ENCODE measurements at regions not wholly inside any gene's neighbourhood (a gene's known extent, or its start where the extent isn't known, plus 50 kb on each side); places are given as distances from the start of the nearest gene placed in this dataset.

DNA sequence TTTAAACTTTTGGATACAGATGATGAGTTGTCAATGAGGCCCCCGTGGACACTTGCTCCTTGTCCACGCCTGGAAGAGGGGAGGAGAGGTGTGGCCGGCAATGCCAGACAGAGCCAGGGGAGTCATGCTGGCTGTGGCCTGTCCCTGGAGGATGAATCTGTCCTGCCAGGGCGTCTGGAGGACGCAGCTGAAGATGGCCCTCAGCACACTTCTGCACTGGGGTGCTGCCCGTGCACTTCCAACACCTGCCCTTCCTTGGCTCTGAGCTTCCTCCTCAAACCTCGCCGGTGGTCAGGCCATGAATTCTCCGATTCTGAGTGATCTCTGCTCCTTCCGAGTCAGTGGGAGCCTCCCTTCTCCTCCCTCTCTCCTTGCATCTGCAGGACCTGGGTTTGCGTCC lies 56.4 kb downstream of the KCNF1 start:
- ATAC-seq: no peak
- TF ChIP-seq, protein P1, sequence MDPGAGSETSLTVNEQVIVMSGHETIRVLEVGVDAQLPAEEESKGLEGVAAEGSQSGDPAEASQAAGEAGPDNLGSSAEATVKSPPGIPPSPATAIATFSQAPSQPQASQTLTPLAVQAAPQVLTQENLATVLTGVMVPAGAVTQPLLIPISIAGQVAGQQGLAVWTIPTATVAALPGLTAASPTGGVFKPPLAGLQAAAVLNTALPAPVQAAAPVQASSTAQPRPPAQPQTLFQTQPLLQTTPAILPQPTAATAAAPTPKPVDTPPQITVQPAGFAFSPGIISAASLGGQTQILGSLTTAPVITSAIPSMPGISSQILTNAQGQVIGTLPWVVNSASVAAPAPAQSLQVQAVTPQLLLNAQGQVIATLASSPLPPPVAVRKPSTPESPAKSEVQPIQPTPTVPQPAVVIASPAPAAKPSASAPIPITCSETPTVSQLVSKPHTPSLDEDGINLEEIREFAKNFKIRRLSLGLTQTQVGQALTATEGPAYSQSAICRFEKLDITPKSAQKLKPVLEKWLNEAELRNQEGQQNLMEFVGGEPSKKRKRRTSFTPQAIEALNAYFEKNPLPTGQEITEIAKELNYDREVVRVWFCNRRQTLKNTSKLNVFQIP (CRISPR knock-in tag; IDR thresholded peaks at IDR 0.05; ENCODE audit: borderline replicate concordance, low read depth): no peak
- TF ChIP-seq GLIS3 (CRISPR knock-in tag; IDR thresholded peaks at IDR 0.05) (no peak), RARB (CRISPR knock-in tag; IDR thresholded peaks at IDR 0.05) (no peak), ZC3H10 (CRISPR knock-in tag; IDR thresholded peaks at IDR 0.05) (no peak), ARNTL (CRISPR knock-in tag; IDR thresholded peaks at IDR 0.05; ENCODE audit: borderline replicate concordance, low read depth) (no peak), ZNF8 (CRISPR knock-in tag; IDR thresholded peaks at IDR 0.05) (no peak), TOX (CRISPR knock-in tag; IDR thresholded peaks at IDR 0.05; ENCODE audit: borderline replicate concordance) (no peak), CSDC2 (CRISPR knock-in tag; IDR thresholded peaks at IDR 0.05) (no peak), SNAI2 (CRISPR knock-in tag; IDR thresholded peaks at IDR 0.05) (no peak), TCF4 (CRISPR knock-in tag; IDR thresholded peaks at IDR 0.05; ENCODE audit: borderline replicate concordance) (no peak), ZNF565 (CRISPR knock-in tag; conservative IDR thresholded peaks at IDR 0.05; ENCODE audit: low read depth) (no peak), OSR1 (CRISPR knock-in tag; IDR thresholded peaks at IDR 0.05) (no peak), ZNF70 (CRISPR knock-in tag; IDR thresholded peaks at IDR 0.05) (no peak), ISL1 (CRISPR knock-in tag; IDR thresholded peaks at IDR 0.05) (no peak)
- TF ChIP-seq, protein P2, sequence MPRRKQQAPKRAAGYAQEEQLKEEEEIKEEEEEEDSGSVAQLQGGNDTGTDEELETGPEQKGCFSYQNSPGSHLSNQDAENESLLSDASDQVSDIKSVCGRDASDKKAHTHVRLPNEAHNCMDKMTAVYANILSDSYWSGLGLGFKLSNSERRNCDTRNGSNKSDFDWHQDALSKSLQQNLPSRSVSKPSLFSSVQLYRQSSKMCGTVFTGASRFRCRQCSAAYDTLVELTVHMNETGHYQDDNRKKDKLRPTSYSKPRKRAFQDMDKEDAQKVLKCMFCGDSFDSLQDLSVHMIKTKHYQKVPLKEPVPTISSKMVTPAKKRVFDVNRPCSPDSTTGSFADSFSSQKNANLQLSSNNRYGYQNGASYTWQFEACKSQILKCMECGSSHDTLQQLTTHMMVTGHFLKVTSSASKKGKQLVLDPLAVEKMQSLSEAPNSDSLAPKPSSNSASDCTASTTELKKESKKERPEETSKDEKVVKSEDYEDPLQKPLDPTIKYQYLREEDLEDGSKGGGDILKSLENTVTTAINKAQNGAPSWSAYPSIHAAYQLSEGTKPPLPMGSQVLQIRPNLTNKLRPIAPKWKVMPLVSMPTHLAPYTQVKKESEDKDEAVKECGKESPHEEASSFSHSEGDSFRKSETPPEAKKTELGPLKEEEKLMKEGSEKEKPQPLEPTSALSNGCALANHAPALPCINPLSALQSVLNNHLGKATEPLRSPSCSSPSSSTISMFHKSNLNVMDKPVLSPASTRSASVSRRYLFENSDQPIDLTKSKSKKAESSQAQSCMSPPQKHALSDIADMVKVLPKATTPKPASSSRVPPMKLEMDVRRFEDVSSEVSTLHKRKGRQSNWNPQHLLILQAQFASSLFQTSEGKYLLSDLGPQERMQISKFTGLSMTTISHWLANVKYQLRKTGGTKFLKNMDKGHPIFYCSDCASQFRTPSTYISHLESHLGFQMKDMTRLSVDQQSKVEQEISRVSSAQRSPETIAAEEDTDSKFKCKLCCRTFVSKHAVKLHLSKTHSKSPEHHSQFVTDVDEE (CRISPR knock-in tag; IDR thresholded peaks at IDR 0.05): no peak
- TF ChIP-seq, protein P3, sequence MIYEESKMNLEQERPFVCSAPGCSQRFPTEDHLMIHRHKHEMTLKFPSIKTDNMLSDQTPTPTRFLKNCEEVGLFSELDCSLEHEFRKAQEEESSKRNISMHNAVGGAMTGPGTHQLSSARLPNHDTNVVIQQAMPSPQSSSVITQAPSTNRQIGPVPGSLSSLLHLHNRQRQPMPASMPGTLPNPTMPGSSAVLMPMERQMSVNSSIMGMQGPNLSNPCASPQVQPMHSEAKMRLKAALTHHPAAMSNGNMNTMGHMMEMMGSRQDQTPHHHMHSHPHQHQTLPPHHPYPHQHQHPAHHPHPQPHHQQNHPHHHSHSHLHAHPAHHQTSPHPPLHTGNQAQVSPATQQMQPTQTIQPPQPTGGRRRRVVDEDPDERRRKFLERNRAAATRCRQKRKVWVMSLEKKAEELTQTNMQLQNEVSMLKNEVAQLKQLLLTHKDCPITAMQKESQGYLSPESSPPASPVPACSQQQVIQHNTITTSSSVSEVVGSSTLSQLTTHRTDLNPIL (CRISPR knock-in tag; IDR thresholded peaks at IDR 0.05; ENCODE audit: low read depth): no peak

DNA sequence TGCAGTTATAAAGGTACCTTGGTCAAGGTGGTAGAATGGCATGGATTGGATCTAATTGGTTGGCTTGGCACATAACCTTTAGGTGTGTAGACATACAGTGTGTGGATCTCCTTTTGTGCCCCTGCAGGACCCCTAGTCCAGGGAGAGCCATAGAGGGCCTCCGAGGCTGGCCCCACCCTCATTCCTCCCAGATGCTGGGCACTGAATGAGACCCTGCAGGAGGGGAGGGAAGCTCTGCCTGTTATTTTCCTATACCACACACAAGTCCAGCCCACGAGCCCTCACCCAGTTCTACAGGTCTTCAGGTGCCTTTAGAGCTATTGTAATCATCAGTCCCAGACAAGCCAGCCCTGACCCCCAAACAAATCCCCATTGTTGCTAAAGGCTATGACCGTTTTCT lies 58.9 kb downstream of the KCNF1 start:
- TF ChIP-seq PPARA (CRISPR knock-in tag; IDR thresholded peaks at IDR 0.05; ENCODE audit: borderline replicate concordance) (no peak), CSDC2 (CRISPR knock-in tag; IDR thresholded peaks at IDR 0.05) (no peak), TOX (CRISPR knock-in tag; IDR thresholded peaks at IDR 0.05; ENCODE audit: borderline replicate concordance) (no peak), GLIS3 (CRISPR knock-in tag; IDR thresholded peaks at IDR 0.05) (no peak)
- TF ChIP-seq, protein P3 (CRISPR knock-in tag; IDR thresholded peaks at IDR 0.05; ENCODE audit: low read depth): no peak
- no peak for ATAC-seq

DNA sequence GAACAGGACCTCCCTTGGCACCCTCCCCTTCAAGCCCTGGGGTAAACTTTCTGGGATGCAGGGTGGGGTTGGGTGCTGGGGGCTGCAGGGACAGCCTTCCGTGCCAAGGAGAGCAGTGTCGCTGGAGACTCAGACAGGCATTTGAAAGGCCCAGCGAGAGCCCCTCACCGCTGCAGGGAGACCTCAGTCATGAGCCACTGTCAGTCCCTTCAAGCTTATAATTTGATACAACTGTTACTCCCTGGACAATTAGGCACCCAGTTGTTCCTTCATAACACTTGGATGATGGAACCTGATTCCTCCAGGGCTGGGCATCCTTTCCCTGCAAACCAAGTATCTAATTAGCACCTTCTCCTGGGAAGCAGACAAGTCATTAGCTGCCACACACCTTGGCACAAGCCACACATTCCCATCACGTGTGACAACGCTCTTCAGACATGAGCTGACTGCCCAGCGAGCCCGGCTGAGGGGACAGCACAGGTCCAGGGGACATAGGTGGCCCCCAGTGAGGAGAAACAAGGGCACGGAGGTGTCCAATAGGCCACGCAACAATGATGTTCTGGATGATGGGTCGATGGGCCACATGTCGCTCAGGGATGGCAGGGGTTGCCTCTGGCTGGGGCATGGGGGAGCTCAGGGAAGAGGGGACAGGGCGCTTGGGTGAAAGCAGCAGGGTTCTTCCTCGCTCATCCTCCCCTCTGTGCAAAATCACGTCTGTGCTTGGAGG lies 59.6 kb downstream of the KCNF1 start:
- no peak for ATAC-seq
- TF ChIP-seq ARNTL (CRISPR knock-in tag; IDR thresholded peaks at IDR 0.05; ENCODE audit: borderline replicate concordance, low read depth) (no peak), BACH2 (CRISPR knock-in tag; IDR thresholded peaks at IDR 0.05; ENCODE audit: borderline replicate concordance) (no peak), ESRRG (CRISPR knock-in tag; IDR thresholded peaks at IDR 0.05) (no peak), SNAI2 (CRISPR knock-in tag; IDR thresholded peaks at IDR 0.05) (no peak), ZFP30 (CRISPR knock-in tag; IDR thresholded peaks at IDR 0.05) (no peak), TOX (CRISPR knock-in tag; IDR thresholded peaks at IDR 0.05; ENCODE audit: borderline replicate concordance) (no peak), ZC3H10 (CRISPR knock-in tag; IDR thresholded peaks at IDR 0.05) (no peak), OSR1 (CRISPR knock-in tag; IDR thresholded peaks at IDR 0.05) (no peak), ZFP3 (CRISPR knock-in tag; IDR thresholded peaks at IDR 0.05) (no peak), RARB (CRISPR knock-in tag; IDR thresholded peaks at IDR 0.05) (no peak)
- TF ChIP-seq, protein P4, sequence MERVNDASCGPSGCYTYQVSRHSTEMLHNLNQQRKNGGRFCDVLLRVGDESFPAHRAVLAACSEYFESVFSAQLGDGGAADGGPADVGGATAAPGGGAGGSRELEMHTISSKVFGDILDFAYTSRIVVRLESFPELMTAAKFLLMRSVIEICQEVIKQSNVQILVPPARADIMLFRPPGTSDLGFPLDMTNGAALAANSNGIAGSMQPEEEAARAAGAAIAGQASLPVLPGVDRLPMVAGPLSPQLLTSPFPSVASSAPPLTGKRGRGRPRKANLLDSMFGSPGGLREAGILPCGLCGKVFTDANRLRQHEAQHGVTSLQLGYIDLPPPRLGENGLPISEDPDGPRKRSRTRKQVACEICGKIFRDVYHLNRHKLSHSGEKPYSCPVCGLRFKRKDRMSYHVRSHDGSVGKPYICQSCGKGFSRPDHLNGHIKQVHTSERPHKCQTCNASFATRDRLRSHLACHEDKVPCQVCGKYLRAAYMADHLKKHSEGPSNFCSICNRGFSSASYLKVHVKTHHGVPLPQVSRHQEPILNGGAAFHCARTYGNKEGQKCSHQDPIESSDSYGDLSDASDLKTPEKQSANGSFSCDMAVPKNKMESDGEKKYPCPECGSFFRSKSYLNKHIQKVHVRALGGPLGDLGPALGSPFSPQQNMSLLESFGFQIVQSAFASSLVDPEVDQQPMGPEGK (CRISPR knock-in tag; IDR thresholded peaks at IDR 0.05; ENCODE audit: borderline replicate concordance): no peak
- TF ChIP-seq, protein P5, sequence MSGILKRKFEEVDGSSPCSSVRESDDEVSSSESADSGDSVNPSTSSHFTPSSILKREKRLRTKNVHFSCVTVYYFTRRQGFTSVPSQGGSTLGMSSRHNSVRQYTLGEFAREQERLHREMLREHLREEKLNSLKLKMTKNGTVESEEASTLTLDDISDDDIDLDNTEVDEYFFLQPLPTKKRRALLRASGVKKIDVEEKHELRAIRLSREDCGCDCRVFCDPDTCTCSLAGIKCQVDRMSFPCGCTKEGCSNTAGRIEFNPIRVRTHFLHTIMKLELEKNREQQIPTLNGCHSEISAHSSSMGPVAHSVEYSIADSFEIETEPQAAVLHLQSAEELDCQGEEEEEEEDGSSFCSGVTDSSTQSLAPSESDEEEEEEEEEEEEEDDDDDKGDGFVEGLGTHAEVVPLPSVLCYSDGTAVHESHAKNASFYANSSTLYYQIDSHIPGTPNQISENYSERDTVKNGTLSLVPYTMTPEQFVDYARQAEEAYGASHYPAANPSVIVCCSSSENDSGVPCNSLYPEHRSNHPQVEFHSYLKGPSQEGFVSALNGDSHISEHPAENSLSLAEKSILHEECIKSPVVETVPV (CRISPR knock-in tag; IDR thresholded peaks at IDR 0.05): no peak
- TF ChIP-seq, protein P3 (CRISPR knock-in tag; IDR thresholded peaks at IDR 0.05; ENCODE audit: low read depth): no peak

Measured in SK-N-SH treated with all-trans-retinoic acid at 6 μM for 48 hours (cell line).